SK-N-SH (cell line): ENCODE measurements at regions not wholly inside any gene's neighbourhood (a gene's known extent, or its start where the extent isn't known, plus 50 kb on each side); places are given as distances from the start of the nearest gene placed in this dataset.
A peak's percentile ranks its signal among the peaks of the same experiment; 100 is the strongest.

ENCODE experiments used
- CTCF ChIA-PET: fragments of 300-600, 350-600 bp; formaldehyde crosslinking; extraction: SDS; loops from one replicate; lab custom pipeline; 2021; lab: Yijun Ruan, JAX
- POLR2A ChIA-PET: fragments of 350-600 bp; sonication (Branson Sonifier 250); formaldehyde crosslinking; extraction: SDS; loops from one replicate; lab custom pipeline; 2020; ENCODE audit warnings: antibody characterized with exemption, inconsistent platforms; lab: Yijun Ruan, JAX
- DNase-seq: peaks from one replicate; pipeline ENCODE4 v3.0.0; 2012
- H2AFZ ChIP-seq: fragments of 200-600 bp; sonication (generic); 2 replicates; pipeline ENCODE4 v1.8.1; 2016; ENCODE audit warnings: antibody characterized with exemption, mild to moderate bottlenecking, low read depth
- H3F3A ChIP-seq: fragments of 200-600 bp; sonication (generic); replicated peaks from 2 replicates; pipeline ENCODE3; 2016; ENCODE audit warnings: antibody characterized with exemption, mild to moderate bottlenecking; ENCODE audit not compliant: insufficient read depth
- H3K27ac ChIP-seq, 2 experiments: fragments of 200-500 bp in 1 of 2; fragments of 200-600 bp in 1 of 2; sonication (Bioruptor generic) in 1 of 2; sonication (generic), shearing (Covaris generic) in 1 of 2; 2 replicates each; pipeline versions ENCODE4 v1.5.1 to v1.6.1; 2014 to 2016; ENCODE audit warnings: low read depth in 2 of 2, inconsistent platforms in 1 of 2, low read length in 1 of 2, mild to moderate bottlenecking in 1 of 2, mixed read lengths in 1 of 2
- H3K27me3 ChIP-seq: fragments of 200-600 bp; sonication (generic), shearing (Covaris generic); 2 replicates; pipeline ENCODE4 v1.6.1; 2016; ENCODE audit warnings: mixed run types; ENCODE audit not compliant: insufficient read depth
- H3K36me3 ChIP-seq, 2 experiments: fragments of 200-500 bp in 1 of 2; fragments of 200-600 bp in 1 of 2; sonication (Bioruptor generic) in 1 of 2; sonication (generic) in 1 of 2; replicated peaks in 1 of 2; 2 replicates each; pipeline versions ENCODE3 to v1.5.1; 2014 to 2016; ENCODE audit warnings: low read length in 1 of 2, mild to moderate bottlenecking in 1 of 2; ENCODE audit not compliant: insufficient read depth in 2 of 2, control insufficient read depth in 1 of 2
- H3K4me1 ChIP-seq, 2 experiments: fragments of 200-500 bp in 1 of 2; fragments of 200-600 bp in 1 of 2; sonication (Bioruptor generic) in 1 of 2; sonication (generic), shearing (Covaris generic) in 1 of 2; 2 replicates each; pipeline versions ENCODE4 v1.5.1 to v1.6.1; 2014 to 2016; ENCODE audit warnings: low read depth in 1 of 2, low read length in 1 of 2, mixed run types in 1 of 2; ENCODE audit not compliant: insufficient read depth in 2 of 2, control insufficient read depth in 1 of 2
- H3K4me2 ChIP-seq: fragments of 200-600 bp; sonication (generic), shearing (Covaris generic); 2 replicates; pipeline ENCODE4 v1.6.1; 2017; ENCODE audit warnings: mixed run types
- H3K4me3 ChIP-seq, 2 experiments: fragments of 200-500 bp in 1 of 2; fragments of 200-600 bp in 1 of 2; sonication (Bioruptor generic) in 1 of 2; sonication (generic), shearing (Covaris generic) in 1 of 2; 2 replicates each; pipeline versions ENCODE4 v1.5.1 to v1.8.1; 2014 to 2016; ENCODE audit warnings: low read depth in 2 of 2, inconsistent platforms in 1 of 2, low read length in 1 of 2, mild to moderate bottlenecking in 1 of 2, mixed read lengths in 1 of 2, moderate library complexity in 1 of 2
- H3K79me2 ChIP-seq: fragments of 200-600 bp; sonication (generic); 2 replicates; pipeline ENCODE4 v1.8.1; 2017; ENCODE audit warnings: mild to moderate bottlenecking; ENCODE audit not compliant: insufficient read depth
- H3K9ac ChIP-seq: fragments of 200-600 bp; sonication (generic); 2 replicates; pipeline ENCODE4 v1.6.1; 2017; ENCODE audit warnings: mixed run types
- H3K9me2 ChIP-seq: fragments of 200-600 bp; sonication (generic); 2 replicates; pipeline ENCODE4 v1.6.1; 2017; ENCODE audit warnings: mixed run types
- H3K9me3 ChIP-seq: fragments of 200-600 bp; sonication (generic); 2 replicates; pipeline ENCODE4 v1.6.1; 2017; ENCODE audit warnings: mixed run types, mild to moderate bottlenecking, moderate library complexity
- H4K20me1 ChIP-seq: fragments of 200-600 bp; sonication (generic); 2 replicates; pipeline ENCODE4 v1.6.1; 2017; ENCODE audit warnings: mild to moderate bottlenecking, mixed run types; ENCODE audit not compliant: insufficient read depth
- EP300 ChIP-seq, 2 experiments: IDR thresholded peaks; 2 replicates each; pipeline versions ENCODE4 v1.4.0 to v1.6.1; 2012; ENCODE audit warnings: borderline replicate concordance in 1 of 2, low read depth in 1 of 2, low read length in 1 of 2
- FOSL2 ChIP-seq: IDR thresholded peaks from 2 replicates; pipeline ENCODE4 v1.4.0; 2012; ENCODE audit warnings: low read depth, mild to moderate bottlenecking, moderate library complexity, borderline replicate concordance
- FOXJ3 ChIP-seq: sonication (generic); formaldehyde crosslinking; IDR thresholded peaks from 2 replicates; pipeline ENCODE4 v1.5.1; 2020; ENCODE audit warnings: mild to moderate bottlenecking, missing genetic modification reagents
- GATA2 ChIP-seq: sonication (generic); formaldehyde crosslinking; IDR thresholded peaks from 2 replicates; pipeline ENCODE4 v1.5.0; 2020; ENCODE audit warnings: mild to moderate bottlenecking, missing genetic modification reagents
- MEF2A ChIP-seq: IDR thresholded peaks from 2 replicates; pipeline ENCODE4 v1.4.0; 2012; ENCODE audit warnings: low read depth, borderline replicate concordance
- NFIC ChIP-seq: IDR thresholded peaks from 2 replicates; pipeline ENCODE4 v1.4.0; 2012; ENCODE audit warnings: borderline replicate concordance
- PBX3 ChIP-seq: IDR thresholded peaks from 2 replicates; pipeline ENCODE4; 2012
- POLR2AphosphoS5 ChIP-seq: IDR thresholded peaks from 2 replicates; pipeline ENCODE4 v1.6.1; 2012; ENCODE audit warnings: low read depth, low read length
- SIN3A ChIP-seq: IDR thresholded peaks from 2 replicates; pipeline ENCODE4 v1.6.1; 2012; ENCODE audit warnings: low read depth, mild to moderate bottlenecking, low read length, moderate library complexity, borderline replicate concordance
- WGBS: methylation state at CpG from one replicate; pipeline ENCODE4 v1.1.6; 2017; ENCODE audit warnings: low lambda C conversion rate; 5-methylcytosine and 5-hydroxymethylcytosine counted together
- TF ChIP-seq, protein P1 (sequence below): IDR thresholded peaks from 2 replicates; pipeline ENCODE4 v1.4.0; 2012; ENCODE audit warnings: low read depth
- TF ChIP-seq, protein P2 (sequence below): IDR thresholded peaks from 2 replicates; pipeline ENCODE4 v1.6.1; 2012; ENCODE audit warnings: mild to moderate bottlenecking, low read depth, low read length, moderate library complexity

DNA sequence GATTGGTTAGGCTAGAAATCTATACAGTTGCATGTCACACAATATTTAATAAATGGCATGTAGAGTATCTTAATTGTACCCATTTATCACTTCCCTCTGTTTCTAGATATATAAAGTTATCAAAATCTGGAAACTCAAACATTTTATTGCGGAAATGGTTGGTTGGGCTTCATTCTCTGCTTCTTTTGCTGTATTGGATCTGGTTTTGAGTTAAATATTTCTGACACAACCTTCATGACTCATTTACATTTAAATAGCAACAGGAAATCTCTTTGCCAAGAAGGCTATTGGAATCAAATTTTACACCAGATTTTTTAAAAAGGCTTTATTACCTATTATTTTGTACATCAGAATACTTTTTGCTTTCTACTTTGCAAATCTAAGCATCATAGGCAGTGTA lies 153.8 kb downstream of the EBLN2 start (continued):
- TF ChIP-seq, protein P1, sequence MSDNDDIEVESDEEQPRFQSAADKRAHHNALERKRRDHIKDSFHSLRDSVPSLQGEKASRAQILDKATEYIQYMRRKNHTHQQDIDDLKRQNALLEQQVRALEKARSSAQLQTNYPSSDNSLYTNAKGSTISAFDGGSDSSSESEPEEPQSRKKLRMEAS: no peak

DNA sequence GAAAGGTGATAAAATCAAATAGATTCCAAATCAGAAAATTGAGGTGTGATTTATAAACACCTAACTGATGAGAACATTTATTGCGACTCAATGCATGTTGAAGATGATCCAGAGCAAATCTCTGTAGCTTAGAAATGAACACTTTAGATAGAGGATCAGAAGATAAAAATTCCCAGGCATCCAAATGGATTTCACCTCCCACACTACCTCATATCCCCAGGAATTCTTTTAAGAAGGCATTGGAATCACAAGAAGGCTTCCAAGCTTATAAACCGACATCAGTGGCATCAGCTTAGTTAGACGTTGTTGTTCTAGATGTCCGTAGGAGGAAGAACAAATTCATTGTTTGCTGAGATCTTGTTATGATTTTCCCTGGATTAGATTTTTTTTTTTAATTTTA lies 154.4 kb downstream of the EBLN2 start:
- no peaks in the 10 kb centered on the region for H3K27me3 ChIP-seq
- no peaks in the 10 kb centered on the region for H4K20me1 ChIP-seq
- ChIA-PET POLR2A (no interaction called here), CTCF (interaction anchor here (1.2 to 1.3 kb wide), 2 partner anchors 24 to 31 kb away, joined by 3 to 5 read pairs; no protein-coding TSS in a partner anchor)
- no peaks in the 10 kb centered on the region for H3K9me3 ChIP-seq
- no peaks in the 10 kb centered on the region for H3K9me2 ChIP-seq
- no peak overlapping the region for H3K4me3 ChIP-seq
- no peaks in the 10 kb centered on the region for H3F3A ChIP-seq
- no peak for DNase-seq
- H3K27ac ChIP-seq: peak overlapping the region; percentile 55 to 88; a peak in 3 of 4 replicates
- no peaks in the 10 kb centered on the region for H3K79me2 ChIP-seq
- no peak overlapping the region for H2AFZ ChIP-seq
- H3K9ac ChIP-seq: no peak overlapping the region
- TF ChIP-seq EP300 (IDR thresholded peaks at IDR 0.05; ENCODE audit: borderline replicate concordance in 1 of 2, low read depth in 1 of 2, low read length in 1 of 2) (no peak), FOXJ3 (CRISPR knock-in tag) (no peak), MEF2A (no peak), GATA2 (CRISPR knock-in tag) (no peak), SIN3A (no peak), FOSL2 (no peak), POLR2AphosphoS5 (no peak), PBX3 (no peak), NFIC (no peak)
- TF ChIP-seq, protein P1: no peak
- TF ChIP-seq, protein P2, sequence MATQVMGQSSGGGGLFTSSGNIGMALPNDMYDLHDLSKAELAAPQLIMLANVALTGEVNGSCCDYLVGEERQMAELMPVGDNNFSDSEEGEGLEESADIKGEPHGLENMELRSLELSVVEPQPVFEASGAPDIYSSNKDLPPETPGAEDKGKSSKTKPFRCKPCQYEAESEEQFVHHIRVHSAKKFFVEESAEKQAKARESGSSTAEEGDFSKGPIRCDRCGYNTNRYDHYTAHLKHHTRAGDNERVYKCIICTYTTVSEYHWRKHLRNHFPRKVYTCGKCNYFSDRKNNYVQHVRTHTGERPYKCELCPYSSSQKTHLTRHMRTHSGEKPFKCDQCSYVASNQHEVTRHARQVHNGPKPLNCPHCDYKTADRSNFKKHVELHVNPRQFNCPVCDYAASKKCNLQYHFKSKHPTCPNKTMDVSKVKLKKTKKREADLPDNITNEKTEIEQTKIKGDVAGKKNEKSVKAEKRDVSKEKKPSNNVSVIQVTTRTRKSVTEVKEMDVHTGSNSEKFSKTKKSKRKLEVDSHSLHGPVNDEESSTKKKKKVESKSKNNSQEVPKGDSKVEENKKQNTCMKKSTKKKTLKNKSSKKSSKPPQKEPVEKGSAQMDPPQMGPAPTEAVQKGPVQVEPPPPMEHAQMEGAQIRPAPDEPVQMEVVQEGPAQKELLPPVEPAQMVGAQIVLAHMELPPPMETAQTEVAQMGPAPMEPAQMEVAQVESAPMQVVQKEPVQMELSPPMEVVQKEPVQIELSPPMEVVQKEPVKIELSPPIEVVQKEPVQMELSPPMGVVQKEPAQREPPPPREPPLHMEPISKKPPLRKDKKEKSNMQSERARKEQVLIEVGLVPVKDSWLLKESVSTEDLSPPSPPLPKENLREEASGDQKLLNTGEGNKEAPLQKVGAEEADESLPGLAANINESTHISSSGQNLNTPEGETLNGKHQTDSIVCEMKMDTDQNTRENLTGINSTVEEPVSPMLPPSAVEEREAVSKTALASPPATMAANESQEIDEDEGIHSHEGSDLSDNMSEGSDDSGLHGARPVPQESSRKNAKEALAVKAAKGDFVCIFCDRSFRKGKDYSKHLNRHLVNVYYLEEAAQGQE: no peak
- H3K36me3 ChIP-seq: no peaks in the 10 kb centered on the region
- peaks cover under 1 to 7% of the 10 kb centered on the region in 2 experiments; a peak in 3 of 4 replicates for H3K4me1 ChIP-seq
- no peak overlapping the region for H3K4me2 ChIP-seq
- WGBS: 63% methylated on average over 4 of the region's 4 CpGs
